H1 (cell line): ENCODE measurements at regions not wholly inside any gene's neighbourhood (a gene's known extent, or its start where the extent isn't known, plus 50 kb on each side); places are given as distances from the start of the nearest gene placed in this dataset.
A peak's percentile ranks its signal among the peaks of the same experiment; 100 is the strongest.

ENCODE experiments used
- CTCF ChIA-PET: fragments of 300-600 bp; sonication (Branson Sonifier 250); formaldehyde crosslinking; loops from one replicate; lab custom pipeline; 2021; ENCODE audit not compliant: partially characterized antibody; lab: Charles Lee
- POLR2A ChIA-PET: fragments of 300-600 bp; sonication (Branson Sonifier 250); formaldehyde crosslinking; loops from one replicate; lab custom pipeline; 2021; ENCODE audit warnings: inconsistent platforms; ENCODE audit not compliant: partially characterized antibody; lab: Charles Lee
- DNase-seq, 2 experiments: peaks; one replicate each; pipeline versions ENCODE4 v3.0.0 to v3.0.0-alpha.2; 2010 to 2022; ENCODE audit warnings: low spot score in 2 of 2, low read depth in 1 of 2, mixed read lengths in 1 of 2
- FAIRE-seq: peaks from 2 replicates; lab custom pipeline; 2011; peaks lifted over from hg19 to GRCh38; lab: Jason Lieb, UNC
- H2AFZ ChIP-seq: 2 replicates; pipeline ENCODE4 v1.8.1; 2012; ENCODE audit warnings: low read length, inconsistent platforms
- H2AK5ac ChIP-seq: 2 replicates; pipeline ENCODE4 v1.6.1; 2013; ENCODE audit warnings: low read depth, low read length
- H2BK120ac ChIP-seq: replicated peaks from 2 replicates; pipeline ENCODE3; 2013; ENCODE audit warnings: low read depth, low read length, inconsistent platforms
- H2BK12ac ChIP-seq: 2 replicates; pipeline ENCODE4 v1.6.1; 2013; ENCODE audit warnings: low read depth, low read length
- H2BK15ac ChIP-seq: 2 replicates; pipeline ENCODE4 v1.6.1; 2013; ENCODE audit warnings: low read length
- H2BK20ac ChIP-seq: 2 replicates; pipeline ENCODE4 v1.6.1; 2013; ENCODE audit warnings: low read length
- H2BK5ac ChIP-seq: 2 replicates; pipeline ENCODE4 v1.6.1; 2013; ENCODE audit warnings: low read depth, low read length
- H3K14ac ChIP-seq: 2 replicates; pipeline ENCODE4 v1.6.1; 2013; ENCODE audit warnings: inconsistent platforms; ENCODE audit not compliant: insufficient read length
- H3K18ac ChIP-seq: 2 replicates; pipeline ENCODE4 v1.6.1; 2013; ENCODE audit warnings: low read length; ENCODE audit errors: extremely low read depth
- H3K23ac ChIP-seq: 2 replicates; pipeline ENCODE4 v1.6.1; 2013; ENCODE audit warnings: inconsistent platforms; ENCODE audit not compliant: insufficient read length
- H3K23me2 ChIP-seq: 2 replicates; pipeline ENCODE4 v1.6.1; 2013; ENCODE audit warnings: low read depth, low read length
- H3K27ac ChIP-seq: 2 replicates; pipeline ENCODE4 v1.6.1; 2011; ENCODE audit warnings: low read depth, low read length, inconsistent platforms
- H3K27me3 ChIP-seq, 4 experiments: replicated peaks in 1 of 4; 1 replicate in 1 of 4; 2 replicates in 3 of 4; pipeline versions ENCODE4 v1.6.1 to v1.8.1; 2011 to 2013; ENCODE audit warnings: low read length in 3 of 4, mild to moderate bottlenecking in 3 of 4, inconsistent platforms in 2 of 4, mixed read lengths in 2 of 4, moderate library complexity in 1 of 4; ENCODE audit not compliant: control insufficient read depth in 3 of 4, insufficient read depth in 3 of 4; ENCODE audit errors: extremely low read depth in 1 of 4
- H3K36me3 ChIP-seq, 4 experiments: 2 replicates each; pipeline versions ENCODE4 v1.6.1 to v1.8.1; 2011 to 2013; ENCODE audit warnings: mild to moderate bottlenecking in 4 of 4, low read length in 3 of 4, moderate library complexity in 2 of 4, control low read depth in 1 of 4, inconsistent platforms in 1 of 4; ENCODE audit not compliant: insufficient read depth in 4 of 4, control insufficient read depth in 2 of 4
- H3K4ac ChIP-seq: replicated peaks from 2 replicates; pipeline ENCODE3; 2013; ENCODE audit warnings: low read length, low read depth, mixed read lengths, inconsistent platforms; ENCODE audit not compliant: insufficient read length
- H3K4me1 ChIP-seq, 4 experiments: replicated peaks in 1 of 4; 1 replicate in 1 of 4; 2 replicates in 3 of 4; pipeline versions ENCODE4 v1.6.1 to v1.8.1; 2011 to 2013; ENCODE audit warnings: low read length in 3 of 4, inconsistent platforms in 2 of 4, mixed read lengths in 1 of 4; ENCODE audit not compliant: insufficient read depth in 4 of 4, control insufficient read depth in 3 of 4
- H3K4me2 ChIP-seq, 2 experiments: 2 replicates each; pipeline versions ENCODE4 v1.6.1 to v1.8.1; 2011 to 2013; ENCODE audit warnings: low read depth in 2 of 2, low read length in 2 of 2, control low read depth in 1 of 2, inconsistent platforms in 1 of 2, mild to moderate bottlenecking in 1 of 2; ENCODE audit not compliant: insufficient read depth in 1 of 2
- H3K4me3 ChIP-seq, 4 experiments: fragments of 200-600, 300-600 bp in 1 of 4; sonication (generic), shearing (Covaris generic), sonication (Bioruptor Twin) in 1 of 4; 2 replicates each; pipeline versions ENCODE4 v1.5.1 to v1.8.1; 2011 to 2016; ENCODE audit warnings: low read length in 4 of 4, low read depth in 3 of 4, control low read depth in 2 of 4, inconsistent platforms in 2 of 4, mild to moderate bottlenecking in 2 of 4, mixed read lengths in 1 of 4, moderate library complexity in 1 of 4; ENCODE audit not compliant: insufficient read depth in 2 of 4; ENCODE audit errors: extremely low read depth in 1 of 4
- H3K56ac ChIP-seq: replicated peaks from 2 replicates; pipeline ENCODE3; 2013; ENCODE audit warnings: low read depth, mild to moderate bottlenecking, mixed read lengths, low read length, inconsistent platforms; ENCODE audit not compliant: insufficient read length
- H3K79me1 ChIP-seq: 2 replicates; pipeline ENCODE4 v1.6.1; 2013; ENCODE audit warnings: low read depth, low read length, control low read depth
- H3K79me2 ChIP-seq, 2 experiments: 2 replicates each; pipeline versions ENCODE4 v1.6.1 to v1.8.1; 2012 to 2013; ENCODE audit warnings: low read length in 2 of 2, mild to moderate bottlenecking in 2 of 2, inconsistent platforms in 1 of 2; ENCODE audit not compliant: insufficient read depth in 2 of 2, control insufficient read depth in 1 of 2
- H3K9ac ChIP-seq, 4 experiments: replicated peaks in 1 of 4; 1 replicate in 1 of 4; 2 replicates in 3 of 4; pipeline versions ENCODE4 v1.6.1 to v1.8.1; 2011 to 2013; ENCODE audit warnings: low read depth in 3 of 4, low read length in 3 of 4, control low read depth in 2 of 4, mild to moderate bottlenecking in 2 of 4, moderate library complexity in 2 of 4, inconsistent platforms in 1 of 4; ENCODE audit errors: extremely low read depth in 1 of 4
- H3K9me3 ChIP-seq, 2 experiments: 2 replicates each; pipeline versions ENCODE4 v1.6.1 to v1.8.1; 2012 to 2013; ENCODE audit warnings: mild to moderate bottlenecking in 2 of 2, moderate library complexity in 2 of 2, control low read depth in 1 of 2, inconsistent platforms in 1 of 2, low read depth in 1 of 2, low read length in 1 of 2, mixed read lengths in 1 of 2; ENCODE audit not compliant: insufficient read depth in 2 of 2
- H4K20me1 ChIP-seq, 2 experiments: replicated peaks in 1 of 2; 2 replicates each; pipeline versions ENCODE3 to v1.8.1; 2011 to 2013; ENCODE audit warnings: inconsistent platforms in 2 of 2, low read length in 2 of 2, mild to moderate bottlenecking in 1 of 2; ENCODE audit not compliant: insufficient read depth in 2 of 2, control insufficient read depth in 1 of 2
- H4K5ac ChIP-seq: 2 replicates; pipeline ENCODE4 v1.6.1; 2013; ENCODE audit warnings: low read length, low read depth, mixed read lengths, inconsistent platforms; ENCODE audit not compliant: insufficient read length
- H4K8ac ChIP-seq: 2 replicates; pipeline ENCODE4 v1.8.0; 2013; ENCODE audit warnings: mild to moderate bottlenecking, moderate library complexity, low read length, inconsistent platforms; ENCODE audit not compliant: insufficient read depth; ENCODE audit errors: extremely low read depth
- H4K91ac ChIP-seq: replicated peaks from 2 replicates; pipeline ENCODE3; 2013; ENCODE audit warnings: low read length, mixed read lengths, inconsistent platforms; ENCODE audit not compliant: insufficient read length
- CBX8 ChIP-seq: fragments of 300-800, 300-1000 bp; sonication (generic); IDR thresholded peaks from 2 replicates; pipeline ENCODE4 v1.7.1; 2016; ENCODE audit warnings: low read depth, low read length, borderline replicate concordance
- CEBPB ChIP-seq: IDR thresholded peaks from 2 replicates; pipeline ENCODE4 v1.6.1; 2012; ENCODE audit warnings: low read depth, low read length
- CHD2 ChIP-seq: IDR thresholded peaks from 2 replicates; pipeline ENCODE4 v1.6.1; 2012; ENCODE audit warnings: low read length, improper control_type of control experiment
- FOSL1 ChIP-seq: IDR thresholded peaks from 2 replicates; pipeline ENCODE4 v1.6.1; 2011; ENCODE audit warnings: mild to moderate bottlenecking, low read depth, low read length, moderate library complexity; ENCODE audit not compliant: insufficient read depth
- JUND ChIP-seq: IDR thresholded peaks from 2 replicates; pipeline ENCODE4 v1.6.1; 2011; ENCODE audit warnings: mild to moderate bottlenecking, improper control_type of control experiment, low read length
- RBBP5 ChIP-seq: IDR thresholded peaks from 2 replicates; pipeline ENCODE4 v1.7.1; 2012; ENCODE audit warnings: low read depth, mild to moderate bottlenecking, inconsistent platforms, low read length, moderate library complexity, borderline replicate concordance
- WGBS, 2 experiments: shearing (Covaris generic) in 1 of 2; methylation state at CpG; one replicate each; pipeline versions ENCODE4 v1.1.6 to v1.1.7; 2013 to 2015; ENCODE audit warnings: low lambda C conversion rate in 2 of 2, mixed read lengths in 2 of 2, inconsistent platforms in 1 of 2, low coverage in 1 of 2, missing lambda C conversion rate in 1 of 2; ENCODE audit not compliant: insufficient replicate concordance in 2 of 2, insufficient coverage in 1 of 2, insufficient read length in 1 of 2; ENCODE audit errors: extremely low coverage in 1 of 2, missing lambda C conversion rate in 1 of 2; 5-methylcytosine and 5-hydroxymethylcytosine counted together

DNA sequence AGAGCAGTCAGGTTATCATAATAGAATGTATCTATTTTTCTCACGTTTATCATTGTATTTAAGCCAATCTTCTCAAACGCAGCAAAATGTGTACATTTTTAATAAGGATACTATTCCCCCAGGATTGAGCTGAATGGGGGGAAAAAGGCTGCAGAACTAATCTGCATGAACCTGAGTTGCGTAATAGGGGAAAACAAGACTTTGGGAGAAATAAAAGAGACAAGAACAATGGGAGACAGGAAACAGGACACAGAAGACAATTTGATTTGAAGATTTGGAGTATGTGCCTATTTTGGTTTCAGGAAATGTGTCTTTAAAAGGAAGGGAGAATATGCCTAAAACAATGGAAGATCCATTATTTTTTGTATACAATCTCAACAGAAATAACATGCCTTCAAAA, 844.5 kb downstream of the DIAPH3 start:
- no peak overlapping the region for H3K23ac ChIP-seq
- H3K14ac ChIP-seq, result no peak overlapping the region
- ChIA-PET POLR2A (no interaction called here), CTCF (interaction anchor here (0.6 to 3.9 kb wide), 10 partner anchors 10 to 358 kb away, joined by 3 to 19 read pairs (median 4); no protein-coding TSS in a partner anchor)
- no peak overlapping the region for H3K4me3 ChIP-seq
- no peak overlapping the region for H4K5ac ChIP-seq
- no peaks in the 10 kb centered on the region for H3K9me3 ChIP-seq
- H3K56ac ChIP-seq, result no peak overlapping the region
- H2BK5ac ChIP-seq, result no peak overlapping the region
- 87% methylated on average over 3 of the region's 3 CpGs; no CpG with 5 or more reads in 1 of the 2 experiments for WGBS, 2 experiments
- no peaks in the 10 kb centered on the region for H3K23me2 ChIP-seq
- no peak overlapping the region for H2AFZ ChIP-seq
- H3K4ac ChIP-seq, result no peak overlapping the region
- no peak overlapping the region for H3K4me2 ChIP-seq
- H3K27me3 ChIP-seq, result no peaks in the 10 kb centered on the region
- H4K20me1 ChIP-seq, result no peaks in the 10 kb centered on the region
- H4K91ac ChIP-seq, result no peak overlapping the region
- H3K79me1 ChIP-seq, result no peaks in the 10 kb centered on the region
- DNase-seq (no peak), FAIRE-seq (no peak)
- H3K27ac ChIP-seq, result no peak overlapping the region
- no peak overlapping the region for H2BK15ac ChIP-seq
- H2AK5ac ChIP-seq, result no peak overlapping the region
- H3K4me1 ChIP-seq, result peaks cover 0 to 4% (median 0%) of the 10 kb centered on the region in 4 experiments; a peak in 2 of 7 replicates
- H3K18ac ChIP-seq, result no peak overlapping the region
- H3K9ac ChIP-seq, result no peak overlapping the region
- no peak overlapping the region for H2BK20ac ChIP-seq
- no peaks in the 10 kb centered on the region for H3K79me2 ChIP-seq
- no peak overlapping the region for H2BK120ac ChIP-seq
- no peak for TF ChIP-seq CHD2
- TF ChIP-seq FOSL1, result no peak
- peak; percentile 92 for TF ChIP-seq CEBPB
- no peak for TF ChIP-seq JUND
- TF ChIP-seq RBBP5, result no peak
- no peak for TF ChIP-seq CBX8
- H2BK12ac ChIP-seq, result no peak overlapping the region
- no peak overlapping the region for H4K8ac ChIP-seq
- H3K36me3 ChIP-seq, result no peaks in the 10 kb centered on the region
